HG03196 (cell line): ENCODE measurements at regions not wholly inside any gene's neighbourhood (a gene's known extent, or its start where the extent isn't known, plus 50 kb on each side); places are given as distances from the start of the nearest gene placed in this dataset.
"Not testable (repeated sequence)": the region's sequence is repeated elsewhere in the genome, so short reads cannot be mapped to it uniquely, and the experiment has no call there.

Experiments used
- ATAC-seq: cut with Tn5 transposase; IDR thresholded peaks from one replicate; pipeline ENCODE4 v1.9.1; 2021; ENCODE audit not compliant: unreplicated experiment

DNA sequence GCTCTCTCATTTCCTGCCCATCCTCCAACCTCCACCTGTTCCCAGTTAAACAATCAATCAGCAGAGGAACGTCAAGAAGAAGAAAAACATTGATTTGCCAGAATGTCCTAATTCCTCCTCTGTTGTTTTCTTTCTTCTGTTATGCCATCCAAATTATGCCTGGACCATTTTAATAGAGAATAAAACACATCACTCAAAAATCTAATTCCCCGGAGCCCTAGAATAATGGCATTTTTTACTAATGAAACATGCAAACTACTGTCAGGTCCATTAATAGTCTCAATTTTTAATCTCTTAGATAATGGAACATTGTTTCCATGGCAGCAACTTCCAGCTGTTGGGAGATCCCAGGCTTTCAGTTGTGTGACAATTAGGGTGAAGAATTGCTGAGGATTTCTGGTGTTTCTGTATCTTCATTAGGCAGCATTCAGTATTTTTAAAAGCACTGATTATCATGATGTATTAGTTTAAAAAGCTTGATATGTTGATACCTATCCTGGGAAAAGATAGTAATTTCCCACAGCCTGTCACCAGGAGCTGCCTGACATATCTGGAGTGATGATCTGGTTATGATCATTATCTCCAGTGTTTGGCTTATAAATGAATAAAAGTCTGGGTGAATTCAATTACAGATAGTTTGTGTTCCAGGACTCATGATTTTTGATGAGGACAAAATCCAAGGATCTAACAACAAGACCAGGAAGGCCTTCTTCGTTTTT lies 209.8 kb downstream of the TPBG start:
- ATAC-seq: no peak

DNA sequence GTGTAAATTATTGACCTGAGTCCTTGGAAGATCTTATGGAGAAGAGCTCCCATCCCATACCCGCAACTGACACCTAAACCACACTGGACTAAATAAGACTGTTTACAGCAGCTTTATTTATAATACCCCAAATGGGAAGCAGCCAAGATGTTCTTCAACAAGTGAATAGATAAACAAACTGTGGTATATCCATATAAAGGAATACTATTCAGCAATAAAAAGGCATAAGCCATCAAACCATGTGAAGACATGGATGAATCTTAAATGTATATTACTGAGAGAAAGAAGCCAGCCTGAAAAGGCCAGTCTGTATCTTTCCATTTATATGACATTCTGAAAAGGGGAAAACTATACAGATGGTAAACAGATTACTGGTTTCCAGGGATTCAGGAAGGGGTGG lies 212.7 kb downstream of the TPBG start:
- ATAC-seq: no peak

DNA sequence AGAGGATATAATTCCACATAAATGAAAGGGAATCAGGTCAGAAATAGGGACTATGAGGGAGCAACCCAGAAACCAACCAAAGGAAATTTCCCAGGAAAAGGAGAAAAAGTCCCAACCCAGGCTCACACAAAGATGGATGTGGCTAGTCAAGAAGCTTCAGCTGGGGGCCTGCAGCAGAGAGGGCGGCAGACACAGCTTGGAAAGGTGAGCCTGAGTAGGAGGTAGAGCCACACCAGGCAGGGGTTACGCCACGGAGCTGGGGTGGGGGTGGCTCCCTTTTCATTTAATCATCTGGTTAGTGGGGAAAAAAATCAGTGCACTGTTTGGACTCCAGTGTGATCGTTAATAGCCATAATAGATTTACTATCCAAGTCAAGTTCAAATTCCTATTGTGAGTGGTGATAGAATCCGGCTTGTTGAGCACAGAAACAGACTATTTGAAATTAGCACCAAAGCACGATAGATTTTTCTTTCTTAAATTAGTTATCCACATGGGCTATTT lies 220.6 kb downstream of the TPBG start:
- ATAC-seq: no peak

DNA sequence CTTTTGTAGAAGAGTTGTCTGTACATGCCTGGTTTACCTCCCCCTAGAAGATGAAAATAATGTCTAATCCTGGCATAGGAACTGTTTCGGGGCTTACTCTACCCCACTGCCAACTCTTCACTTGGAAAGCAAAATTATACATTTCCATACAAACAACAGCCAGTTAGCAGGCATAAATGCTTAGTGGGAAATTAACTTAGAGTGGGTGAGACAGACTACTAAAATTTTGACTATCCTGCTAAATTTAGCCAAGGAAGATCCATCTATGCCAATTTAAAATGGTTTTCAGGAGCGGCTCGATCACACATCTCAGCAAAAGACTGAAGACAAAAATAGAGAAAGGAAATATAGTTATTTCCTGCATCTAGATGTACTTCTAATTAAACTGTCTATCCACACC lies 221.2 kb downstream of the TPBG start:
- no peak for ATAC-seq

- ATAC-seq: no peak
Observed at GRCh38 chr6:82588020-82588419, 224.4 kb downstream of the TPBG start.

GRCh38 chr6:82588859-82589412 lies 225.3 kb downstream of the TPBG start:
- ATAC-seq: no peak

DNA sequence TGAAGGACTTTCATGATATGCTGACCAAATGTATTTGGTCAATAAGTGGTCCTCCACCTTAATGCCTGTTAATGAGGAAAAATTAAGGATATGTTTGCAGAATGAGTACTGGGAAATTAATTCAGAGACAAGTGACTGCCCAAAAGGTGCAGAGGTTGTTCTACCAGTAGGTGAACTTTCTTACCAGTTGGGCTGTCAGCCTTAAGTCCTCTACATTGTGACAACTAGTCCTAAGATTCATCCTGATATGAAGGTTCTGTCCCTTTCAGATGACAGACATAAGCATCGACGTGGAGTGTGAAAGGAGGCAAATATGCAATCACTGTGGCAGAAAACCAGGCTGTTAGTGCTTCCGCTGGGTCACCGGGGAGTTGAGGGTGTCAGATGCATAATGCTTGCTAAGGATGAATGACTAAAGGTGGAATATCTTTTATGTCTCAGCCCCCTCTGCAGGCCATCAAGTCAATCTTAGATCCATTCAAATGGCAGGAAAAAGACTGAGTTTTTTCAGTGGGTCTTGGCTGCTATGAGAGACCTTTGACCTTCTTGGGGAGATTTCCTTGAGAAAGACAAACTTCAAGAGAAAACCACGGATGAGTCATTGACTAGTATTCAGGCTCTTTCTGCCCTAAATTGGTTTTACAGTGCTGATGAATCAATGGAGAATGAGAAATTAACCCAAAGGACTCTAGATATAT lies 226.0 kb downstream of the TPBG start:
- ATAC-seq: peak; percentile 76

DNA sequence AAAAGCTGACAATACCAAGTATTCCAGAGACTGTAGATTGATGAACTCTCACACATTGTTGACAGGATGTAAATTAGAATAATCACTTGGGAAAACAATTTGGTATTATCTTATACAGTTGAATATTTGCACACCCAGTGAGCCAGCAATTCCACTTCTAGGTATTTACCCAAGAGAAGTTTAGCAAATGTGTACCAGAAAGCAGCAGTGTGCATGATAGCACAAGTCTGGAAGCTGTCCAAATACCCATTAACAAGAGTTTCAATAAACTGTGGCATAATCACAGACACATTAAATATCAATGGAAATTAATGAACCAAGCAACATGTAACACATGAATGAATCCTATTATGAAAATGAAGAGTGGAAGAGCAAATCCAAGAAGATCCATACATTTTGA lies 233.6 kb downstream of the TPBG start:
- no peak for ATAC-seq

- no peak for ATAC-seq
Observed at GRCh38 chr6:82602776-82603175, 239.2 kb downstream of the TPBG start.

GRCh38 chr6:82603871-82604270 lies 240.3 kb downstream of the TPBG start:
- no peak for ATAC-seq

DNA sequence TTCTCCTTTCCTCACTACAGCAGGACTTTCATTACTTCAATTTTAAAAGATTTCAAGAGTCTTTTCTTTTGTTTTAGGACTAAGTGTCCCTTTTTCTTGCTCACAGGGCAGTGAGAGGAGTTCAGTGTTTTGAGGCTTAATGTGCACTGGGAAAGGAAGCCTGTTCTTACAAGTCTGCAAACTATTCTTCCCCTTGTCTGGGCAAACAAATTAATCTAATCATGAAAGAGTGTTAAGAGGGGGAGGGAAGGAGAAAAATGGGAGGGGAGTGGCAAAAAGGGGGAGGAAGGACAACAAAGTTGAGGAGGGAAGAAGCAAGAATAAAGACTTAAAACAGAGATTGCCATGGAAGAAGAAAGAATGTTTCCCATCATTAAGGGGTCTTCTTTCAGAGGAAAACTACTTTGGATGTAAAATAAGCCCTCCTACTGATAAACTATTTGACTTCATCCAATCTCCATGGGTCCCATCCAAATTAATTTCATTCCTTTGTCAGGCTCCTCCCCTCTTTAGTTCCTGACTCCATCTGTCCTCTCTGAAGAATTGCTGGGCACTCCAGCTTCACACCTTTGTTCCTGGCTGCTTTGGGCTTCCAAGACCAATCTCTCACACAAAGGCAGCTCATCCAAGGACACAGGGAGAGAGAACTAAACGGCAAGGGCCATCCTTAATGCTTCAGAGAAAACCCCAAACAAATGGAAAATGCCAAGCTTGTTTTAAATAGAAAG lies 244.5 kb downstream of the TPBG start:
- ATAC-seq: no peak

DNA sequence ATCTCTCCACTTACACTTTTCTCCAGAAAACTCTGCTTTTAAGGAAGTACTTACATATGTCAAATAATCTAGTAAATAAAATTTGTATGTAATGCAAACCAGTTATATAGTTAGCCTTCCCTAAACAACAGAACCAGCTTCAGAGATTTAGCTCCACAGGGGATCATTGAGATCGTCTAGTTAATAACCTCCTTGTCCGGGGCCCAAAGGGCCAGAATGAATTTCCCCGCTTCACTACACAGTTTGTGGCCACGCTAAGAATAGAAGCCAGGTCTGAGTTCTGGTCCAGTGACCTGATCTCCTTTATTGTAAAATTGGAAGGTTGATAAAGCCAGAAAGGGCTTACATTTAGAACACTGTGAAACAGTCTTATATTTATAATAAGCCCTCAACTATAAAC lies 245.2 kb downstream of the TPBG start:
- ATAC-seq: no peak

- no peak for ATAC-seq
Observed at GRCh38 chr6:82611751-82612150, 248.1 kb downstream of the TPBG start.

- no peak for ATAC-seq
Observed at GRCh38 chr6:82612475-82613039, 248.9 kb downstream of the TPBG start.

DNA sequence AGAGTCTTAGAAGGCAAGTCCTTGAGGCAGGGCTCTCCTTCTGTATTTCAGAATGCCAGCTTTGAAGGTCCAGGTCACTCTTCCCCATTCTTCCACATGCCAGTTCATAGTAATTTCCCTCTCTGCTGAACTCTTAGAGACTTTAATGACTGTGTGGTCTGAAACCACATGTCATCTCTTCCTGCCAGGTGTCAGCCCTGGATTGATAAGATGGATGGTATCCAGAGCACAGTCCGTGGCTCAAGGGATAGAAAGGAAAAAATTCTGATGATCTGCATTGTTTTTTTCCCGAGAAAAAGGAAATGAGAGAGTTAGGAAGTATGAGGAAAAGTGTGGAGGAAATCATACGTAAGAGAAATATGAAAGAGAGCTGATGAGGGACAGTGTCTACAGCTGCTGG lies 250.9 kb downstream of the TPBG start:
- no peak for ATAC-seq

DNA sequence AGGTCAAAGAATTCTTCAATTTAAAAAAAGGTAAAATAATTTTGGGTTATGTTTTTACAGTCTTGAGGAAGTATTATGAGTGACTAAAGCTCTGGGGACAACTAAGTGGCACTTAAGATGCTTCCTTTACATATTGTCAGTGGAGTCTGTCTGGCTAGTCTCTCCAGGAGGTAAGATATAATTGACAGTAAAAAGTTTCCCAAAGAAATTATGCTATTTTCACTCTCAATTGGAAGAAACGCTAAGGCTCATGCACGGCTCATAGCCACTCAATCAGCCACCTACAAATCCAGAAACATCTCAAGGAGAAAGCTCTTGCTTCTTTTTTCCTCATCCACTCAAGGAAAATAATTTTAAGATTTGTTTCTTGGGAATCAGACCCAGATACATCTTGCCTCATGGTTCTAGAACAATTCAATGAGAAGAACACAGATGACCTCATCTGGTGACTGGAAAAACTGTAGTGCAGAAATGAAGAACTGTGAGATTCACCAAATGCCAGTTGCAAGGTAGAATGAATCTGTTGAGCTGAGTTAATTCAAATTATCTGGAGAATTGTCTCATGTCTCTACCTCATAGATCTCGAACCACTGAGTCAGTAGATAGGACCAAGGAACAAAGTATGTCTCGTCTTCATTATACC lies 252.9 kb downstream of the TPBG start:
- ATAC-seq: no peak

- no peak for ATAC-seq
Observed at GRCh38 chr6:82617648-82618047, 254.0 kb downstream of the TPBG start.

- no peak for ATAC-seq
Observed at GRCh38 chr6:82619573-82619972, 256.0 kb downstream of the TPBG start.

GRCh38 chr6:82622461-82622860 lies 258.8 kb downstream of the TPBG start:
- no peak for ATAC-seq

- ATAC-seq: no peak
Observed at GRCh38 chr6:82624251-82624650, 260.6 kb downstream of the TPBG start.

- ATAC-seq: not testable (repeated sequence)
Observed at GRCh38 chr6:82626946-82627345, 263.3 kb downstream of the TPBG start.
